NB4 (cell line): ENCODE measurements at regions not wholly inside any gene's neighbourhood (a gene's known extent, or its start where the extent isn't known, plus 50 kb on each side); places are given as distances from the start of the nearest gene placed in this dataset.

Source experiments
- CTCF ChIP-seq: IDR thresholded peaks from one replicate; pipeline ENCODE4 v1.5.1; 2012; ENCODE audit warnings: low read depth, low read length
- MAX ChIP-seq: IDR thresholded peaks from 2 replicates; pipeline ENCODE4 v1.6.1; 2011; ENCODE audit warnings: low read depth, low read length
- MYC ChIP-seq: IDR thresholded peaks from 2 replicates; pipeline ENCODE4 v1.6.1; 2011; ENCODE audit warnings: low read depth, low read length
- POLR2A ChIP-seq: IDR thresholded peaks from 2 replicates; pipeline ENCODE4 v1.6.1; 2011; ENCODE audit warnings: mild to moderate bottlenecking; ENCODE audit not compliant: insufficient read length; ENCODE audit errors: extremely low read depth

- TF ChIP-seq CTCF: no peak
- no peak for TF ChIP-seq MAX
- no peak for TF ChIP-seq POLR2A
- TF ChIP-seq MYC: no peak
Measured at GRCh38 chr5:36792560-36793180, 83.9 kb upstream of the NIPBL start.
